ENCODE measurements at regions not wholly inside any gene's neighbourhood (a gene's known extent, or its start where the extent isn't known, plus 50 kb on each side); places are given as distances from the start of the nearest gene placed in this dataset.

- DNase-seq (no peak), ATAC-seq (no peak)
- peaks cover 0 to 7% (median 0%) of the 10 kb centered on the region in 11 donors for H3K9me3 ChIP-seq
- H3K27me3 ChIP-seq = no peaks in the 10 kb centered on the region
- H3K27ac ChIP-seq = no peak overlapping the region
- intact Hi-C loops (cut with DNase I) = no loop called here
- H3K36me3 ChIP-seq = no peaks in the 10 kb centered on the region
- H3K4me1 ChIP-seq = peaks cover 0 to 8% (median 0%) of the 10 kb centered on the region in 9 donors
- WGBS, 2 donors = 81 to 83% methylated on average over 7 of the region's 7 CpGs
- TF ChIP-seq, protein P1, sequence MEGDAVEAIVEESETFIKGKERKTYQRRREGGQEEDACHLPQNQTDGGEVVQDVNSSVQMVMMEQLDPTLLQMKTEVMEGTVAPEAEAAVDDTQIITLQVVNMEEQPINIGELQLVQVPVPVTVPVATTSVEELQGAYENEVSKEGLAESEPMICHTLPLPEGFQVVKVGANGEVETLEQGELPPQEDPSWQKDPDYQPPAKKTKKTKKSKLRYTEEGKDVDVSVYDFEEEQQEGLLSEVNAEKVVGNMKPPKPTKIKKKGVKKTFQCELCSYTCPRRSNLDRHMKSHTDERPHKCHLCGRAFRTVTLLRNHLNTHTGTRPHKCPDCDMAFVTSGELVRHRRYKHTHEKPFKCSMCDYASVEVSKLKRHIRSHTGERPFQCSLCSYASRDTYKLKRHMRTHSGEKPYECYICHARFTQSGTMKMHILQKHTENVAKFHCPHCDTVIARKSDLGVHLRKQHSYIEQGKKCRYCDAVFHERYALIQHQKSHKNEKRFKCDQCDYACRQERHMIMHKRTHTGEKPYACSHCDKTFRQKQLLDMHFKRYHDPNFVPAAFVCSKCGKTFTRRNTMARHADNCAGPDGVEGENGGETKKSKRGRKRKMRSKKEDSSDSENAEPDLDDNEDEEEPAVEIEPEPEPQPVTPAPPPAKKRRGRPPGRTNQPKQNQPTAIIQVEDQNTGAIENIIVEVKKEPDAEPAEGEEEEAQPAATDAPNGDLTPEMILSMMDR (IDR thresholded peaks at IDR 0.05) = no peak
- H3K4me3 ChIP-seq = no peak overlapping the region
Measured at GRCh38 chr12:105616971-105617540, 286.6 kb downstream of the C12orf75 start.

DNA sequence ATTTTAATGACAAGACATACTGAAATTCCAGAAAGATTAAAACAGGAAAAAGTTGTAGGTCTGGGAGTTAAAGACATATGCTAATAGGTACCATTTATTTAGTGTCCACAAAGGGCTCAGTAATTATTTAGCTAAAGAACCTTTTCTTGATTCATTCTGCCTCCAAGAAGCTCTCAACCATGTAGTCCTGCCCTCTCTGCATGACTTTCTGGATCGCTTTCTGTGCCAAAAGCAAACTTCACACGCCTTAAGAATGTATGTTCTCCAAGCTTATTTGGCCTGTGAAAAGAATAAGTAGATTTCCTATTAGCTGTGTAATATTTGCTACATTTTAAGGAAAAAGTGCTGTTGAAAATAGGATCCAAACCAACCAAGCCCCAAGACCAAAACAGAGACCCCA, 291.7 kb downstream of the C12orf75 start:
- H3K4me1 ChIP-seq = no peaks in the 10 kb centered on the region
- no peaks in the 10 kb centered on the region for H3K27me3 ChIP-seq
- no peaks in the 10 kb centered on the region for H3K36me3 ChIP-seq
- WGBS, 2 donors = 84 to 90% methylated on average over 2 of the region's 2 CpGs
- intact Hi-C loops (cut with DNase I) = no loop called here
- TF ChIP-seq, protein P1 (IDR thresholded peaks at IDR 0.05) = no peak
- H3K9me3 ChIP-seq = peaks cover 0 to 7% (median 0%) of the 10 kb centered on the region in 11 donors
- H3K27ac ChIP-seq = no peak overlapping the region
- no peak for DNase-seq
- no peak overlapping the region for H3K4me3 ChIP-seq
- no peak for ATAC-seq

GRCh38 chr12:105622846-105623736, 292.6 kb downstream of the C12orf75 start:
- WGBS, 2 donors = 92 to 94% methylated on average over 9 of the region's 9 CpGs
- H3K4me3 ChIP-seq = no peak overlapping the region
- peaks cover 0 to 7% (median 0%) of the 10 kb centered on the region in 11 donors for H3K9me3 ChIP-seq
- TF ChIP-seq, protein P1 (IDR thresholded peaks at IDR 0.05) = no peak
- no peak overlapping the region for H3K27ac ChIP-seq
- no peaks in the 10 kb centered on the region for H3K36me3 ChIP-seq
- no peaks in the 10 kb centered on the region for H3K4me1 ChIP-seq
- H3K27me3 ChIP-seq = no peaks in the 10 kb centered on the region
- intact Hi-C loops (cut with DNase I) = no loop called here
- DNase-seq (no peak), ATAC-seq (no peak)

- TF ChIP-seq, protein P1 (IDR thresholded peaks at IDR 0.05) = no peak
- ATAC-seq (no peak), DNase-seq (no peak)
- WGBS, 2 donors = 96 to 100% methylated on average over 3 of the region's 3 CpGs
- no peak overlapping the region for H3K27ac ChIP-seq
- no peaks in the 10 kb centered on the region for H3K4me1 ChIP-seq
- no peaks in the 10 kb centered on the region for H3K27me3 ChIP-seq
- intact Hi-C loops (cut with DNase I) = no loop called here
- no peaks in the 10 kb centered on the region for H3K9me3 ChIP-seq
- H3K36me3 ChIP-seq = no peaks in the 10 kb centered on the region
- H3K4me3 ChIP-seq = no peak overlapping the region
Measured at GRCh38 chr12:105626653-105627052, 296.2 kb downstream of the C12orf75 start.

Measured in heart right ventricle (tissue), 16 donors.